Liver (tissue), 3 donors: ENCODE measurements at regions not wholly inside any gene's neighbourhood (a gene's known extent, or its start where the extent isn't known, plus 50 kb on each side); places are given as distances from the start of the nearest gene placed in this dataset.

Source experiments
- CTCF ChIP-seq: fragments of 150-350 bp; IDR thresholded peaks from 2 replicates; pipeline ENCODE4 v1.5.1; 2017; ENCODE audit warnings: improper control_type of control experiment, low read depth, low read length; ENCODE audit not compliant: missing input control
- FOXA1 ChIP-seq: IDR thresholded peaks from 2 replicates; pipeline ENCODE4 v1.6.1; 2016; ENCODE audit warnings: antibody characterized with exemption
- GABPA ChIP-seq, 2 donors: IDR thresholded peaks in 1 of 2; conservative IDR thresholded peaks in 1 of 2; 2 replicates each; pipeline ENCODE4 v1.6.1; 2016; ENCODE audit warnings: antibody characterized with exemption in 2 of 2, mild to moderate bottlenecking in 1 of 2, moderate library complexity in 1 of 2
- JUND ChIP-seq, 2 donors: IDR thresholded peaks; 2 replicates each; pipeline ENCODE4 v1.6.1; 2016; ENCODE audit warnings: antibody characterized with exemption in 2 of 2
- MAX ChIP-seq: IDR thresholded peaks from 2 replicates; pipeline ENCODE4 v1.6.1; 2016; ENCODE audit warnings: antibody characterized with exemption
- RAD21 ChIP-seq, 2 donors: IDR thresholded peaks; 2 replicates each; pipeline ENCODE4 v1.6.1; 2016; ENCODE audit warnings: antibody characterized with exemption in 2 of 2, mild to moderate bottlenecking in 2 of 2
- RXRA ChIP-seq, 2 donors: IDR thresholded peaks; 2 replicates each; pipeline ENCODE4 v1.6.1; 2017 to 2018; ENCODE audit warnings: antibody characterized with exemption in 2 of 2, mild to moderate bottlenecking in 1 of 2
- TAF1 ChIP-seq: conservative IDR thresholded peaks from 2 replicates; pipeline ENCODE4 v1.6.1; 2016; ENCODE audit warnings: antibody characterized with exemption, mild to moderate bottlenecking
- YY1 ChIP-seq: IDR thresholded peaks from 2 replicates; pipeline ENCODE4 v1.6.1; 2016; ENCODE audit warnings: antibody characterized with exemption, mild to moderate bottlenecking
- ZBTB33 ChIP-seq: IDR thresholded peaks from 2 replicates; pipeline ENCODE4 v1.6.1; 2016; ENCODE audit warnings: antibody characterized with exemption
- donor health status: healthy.
- donor health status: healthy.

GRCh38 chr1:221190249-221190648 lies 311.0 kb downstream of the HLX start:
- TF ChIP-seq CTCF (no peak), TAF1 (no peak), ZBTB33 (no peak), GABPA (IDR thresholded peaks at IDR 0.05 in 1 of 2, conservative IDR thresholded peaks at IDR 0.05 in 1 of 2) (no peak), MAX (no peak), JUND (IDR thresholded peaks at IDR 0.05) (no peak), RXRA (IDR thresholded peaks at IDR 0.05) (no peak), YY1 (no peak), FOXA1 (no peak), RAD21 (IDR thresholded peaks at IDR 0.05) (no peak)
